ENCODE measurements at regions not wholly inside any gene's neighbourhood (a gene's known extent, or its start where the extent isn't known, plus 50 kb on each side); places are given as distances from the start of the nearest gene placed in this dataset.

GRCh38 chr2:8133913-8134472 lies 547.9 kb upstream of the ID2 start:
- TF ChIP-seq CTCF (IDR thresholded peaks at IDR 0.05; ENCODE audit: low read length) (no peak), EZH2 (optimal IDR thresholded peaks at IDR 0.05; ENCODE audit: low read depth, low read length) (no peak)
